CD4-positive, alpha-beta T cell treated with Interferon gamma for 1 hour (primary cell): ENCODE measurements at regions not wholly inside any gene's neighbourhood (a gene's known extent, or its start where the extent isn't known, plus 50 kb on each side); places are given as distances from the start of the nearest gene placed in this dataset.

Source experiments
- DNase-seq: peaks from one replicate; pipeline ENCODE4 v3.0.0-alpha.2; 2020

GRCh38 chr12:125436686-125437085, 371.5 kb downstream of the AACS start:
- no peak for DNase-seq

- no peak for DNase-seq
Measured at GRCh38 chr12:125440399-125440798, 375.2 kb downstream of the AACS start.

GRCh38 chr12:125443341-125443740, 378.1 kb downstream of the AACS start:
- no peak for DNase-seq

GRCh38 chr12:125451408-125451807, 386.2 kb downstream of the AACS start:
- DNase-seq: no peak

GRCh38 chr12:125453751-125454150, 388.5 kb downstream of the AACS start:
- no peak for DNase-seq

GRCh38 chr12:125454291-125454690, 389.1 kb downstream of the AACS start:
- no peak for DNase-seq

GRCh38 chr12:125454786-125455480, 389.7 kb downstream of the AACS start:
- no peak for DNase-seq

GRCh38 chr12:125455556-125455955, 390.3 kb downstream of the AACS start:
- DNase-seq: no peak

- DNase-seq: no peak
Measured at GRCh38 chr12:125458552-125459268, 393.5 kb downstream of the AACS start.

- no peak for DNase-seq
Measured at GRCh38 chr12:125461831-125462230, 396.6 kb downstream of the AACS start.

- no peak for DNase-seq
Measured at GRCh38 chr12:125463386-125463785, 398.2 kb downstream of the AACS start.

GRCh38 chr12:125467363-125467762, 402.1 kb downstream of the AACS start:
- no peak for DNase-seq

- DNase-seq: no peak
Measured at GRCh38 chr12:125469683-125470082, 404.4 kb downstream of the AACS start.

GRCh38 chr12:125470838-125471783, 405.9 kb downstream of the AACS start:
- DNase-seq: no peak

GRCh38 chr12:125473501-125473900, 408.3 kb downstream of the AACS start:
- no peak for DNase-seq

GRCh38 chr12:125487336-125487735, 422.1 kb downstream of the AACS start:
- DNase-seq: no peak

GRCh38 chr12:125491553-125491952, 426.3 kb downstream of the AACS start:
- no peak for DNase-seq

- no peak for DNase-seq
Measured at GRCh38 chr12:125492354-125493270, 427.4 kb downstream of the AACS start.

GRCh38 chr12:125493704-125494308, 428.6 kb downstream of the AACS start:
- no peak for DNase-seq

- no peak for DNase-seq
Measured at GRCh38 chr12:125503128-125503527, 437.9 kb downstream of the AACS start.

GRCh38 chr12:125509195-125509594, 444.0 kb downstream of the AACS start:
- DNase-seq: no peak
